Cardiac muscle cell (in vitro differentiated cells and primary cell): ENCODE measurements at regions not wholly inside any gene's neighbourhood (a gene's known extent, or its start where the extent isn't known, plus 50 kb on each side); places are given as distances from the start of the nearest gene placed in this dataset.

Experiments used
- DNase-seq, 2 donors: peaks; one replicate each; pipeline versions ENCODE4 v3.0.0 to v3.0.0-alpha.2; 2010 to 2017; ENCODE audit warnings: low read depth in 1 of 2, low spot score in 1 of 2
- H3K27ac ChIP-seq: fragments of 200-600 bp; sonication (generic); 2 replicates; pipeline ENCODE4 v1.5.1; 2016
- H3K27me3 ChIP-seq: fragments of 200-600 bp; sonication (generic); 2 replicates; pipeline ENCODE4 v1.6.0; 2016; ENCODE audit warnings: control low read depth
- H3K36me3 ChIP-seq: fragments of 200-600 bp; sonication (generic); 2 replicates; pipeline ENCODE4 v1.5.1; 2016; ENCODE audit warnings: control low read depth
- H3K4me1 ChIP-seq: fragments of 200-600 bp; sonication (generic); 2 replicates; pipeline ENCODE4 v1.8.1; 2017; ENCODE audit warnings: low read depth, mild to moderate bottlenecking, mixed run types
- H3K4me3 ChIP-seq: fragments of 200-600 bp; sonication (generic); 2 replicates; pipeline ENCODE4 v1.5.1; 2016; ENCODE audit warnings: mild to moderate bottlenecking
- H3K9me3 ChIP-seq: fragments of 200-600 bp; sonication (generic); 2 replicates; pipeline ENCODE4 v1.5.1; 2017; ENCODE audit warnings: low read depth, mild to moderate bottlenecking, control low read depth
- CTCF ChIP-seq: IDR thresholded peaks from 2 replicates; pipeline ENCODE4 v1.5.1; 2012; ENCODE audit warnings: low read depth, mild to moderate bottlenecking, low read length

GRCh38 chr7:81140252-81140651, 221.4 kb upstream of the SEMA3C start:
- no peak overlapping the region for H3K27ac ChIP-seq
- TF ChIP-seq CTCF, result no peak
- no peaks in the 10 kb centered on the region for H3K27me3 ChIP-seq
- DNase-seq, result no peak
- H3K36me3 ChIP-seq, result no peaks in the 10 kb centered on the region
- H3K9me3 ChIP-seq, result no peaks in the 10 kb centered on the region
- H3K4me3 ChIP-seq, result no peak overlapping the region
- H3K4me1 ChIP-seq, result no peaks in the 10 kb centered on the region

GRCh38 chr7:81138870-81139269, 220.0 kb upstream of the SEMA3C start:
- no peak for TF ChIP-seq CTCF
- Histone ChIP-seq H3K9me3 (no peaks in the 10 kb centered on the region), H3K27me3 (no peaks in the 10 kb centered on the region), H3K4me1 (no peaks in the 10 kb centered on the region), H3K36me3 (no peaks in the 10 kb centered on the region), H3K27ac (no peak overlapping the region), H3K4me3 (no peak overlapping the region)
- no peak for DNase-seq

GRCh38 chr7:81135324-81135723, 216.5 kb upstream of the SEMA3C start:
- TF ChIP-seq CTCF, result no peak
- no peaks in the 10 kb centered on the region for H3K9me3 ChIP-seq
- no peaks in the 10 kb centered on the region for H3K36me3 ChIP-seq
- H3K27me3 ChIP-seq, result no peaks in the 10 kb centered on the region
- H3K27ac ChIP-seq, result no peak overlapping the region
- no peak for DNase-seq
- no peaks in the 10 kb centered on the region for H3K4me1 ChIP-seq
- no peak overlapping the region for H3K4me3 ChIP-seq

- Histone ChIP-seq H3K4me3 (no peak overlapping the region), H3K27me3 (no peaks in the 10 kb centered on the region), H3K9me3 (no peaks in the 10 kb centered on the region), H3K4me1 (no peaks in the 10 kb centered on the region), H3K27ac (no peak overlapping the region), H3K36me3 (no peaks in the 10 kb centered on the region)
- no peak for TF ChIP-seq CTCF
- no peak for DNase-seq
Measured at GRCh38 chr7:81128011-81128410, 209.2 kb upstream of the SEMA3C start.

GRCh38 chr7:81120803-81121202, 202.0 kb upstream of the SEMA3C start:
- H3K27ac ChIP-seq, result no peak overlapping the region
- no peak for DNase-seq
- peaks cover 6% of the 10 kb centered on the region for H3K4me1 ChIP-seq
- H3K27me3 ChIP-seq, result no peaks in the 10 kb centered on the region
- no peaks in the 10 kb centered on the region for H3K9me3 ChIP-seq
- H3K4me3 ChIP-seq, result no peak overlapping the region
- no peaks in the 10 kb centered on the region for H3K36me3 ChIP-seq
- no peak for TF ChIP-seq CTCF

- H3K27ac ChIP-seq, result no peak overlapping the region
- H3K9me3 ChIP-seq, result no peaks in the 10 kb centered on the region
- no peak for DNase-seq
- H3K4me1 ChIP-seq, result peaks cover 6% of the 10 kb centered on the region
- H3K36me3 ChIP-seq, result no peaks in the 10 kb centered on the region
- no peaks in the 10 kb centered on the region for H3K27me3 ChIP-seq
- H3K4me3 ChIP-seq, result no peak overlapping the region
- no peak for TF ChIP-seq CTCF
Measured at GRCh38 chr7:81120111-81120510, 201.3 kb upstream of the SEMA3C start.
